MM.1S (cell line): ENCODE measurements at regions not wholly inside any gene's neighbourhood (a gene's known extent, or its start where the extent isn't known, plus 50 kb on each side); places are given as distances from the start of the nearest gene placed in this dataset.

Experiments
- DNase-seq: peaks from one replicate; pipeline ENCODE4 v3.0.0-alpha.2; 2015
- H2AFZ ChIP-seq: fragments of 300-600 bp; sonication (generic); 2 replicates; pipeline ENCODE4 v1.6.0; 2016; ENCODE audit warnings: antibody characterized with exemption, low read length
- H3F3A ChIP-seq: fragments of 300-600 bp; sonication (generic); 2 replicates; pipeline ENCODE4 v1.6.1; 2016; ENCODE audit warnings: mild to moderate bottlenecking, antibody characterized with exemption, low read length, moderate library complexity, mixed read lengths; ENCODE audit not compliant: insufficient read depth
- H3K27ac ChIP-seq: fragments of 300-600 bp; sonication (generic); 2 replicates; pipeline ENCODE4 v1.5.1; 2016; ENCODE audit warnings: mild to moderate bottlenecking, low read length
- H3K27me3 ChIP-seq: fragments of 300-600 bp; sonication (generic); replicated peaks from 2 replicates; pipeline ENCODE4 v1.6.0; 2016; ENCODE audit warnings: low read length; ENCODE audit not compliant: insufficient read depth
- H3K36me3 ChIP-seq: fragments of 300-600 bp; sonication (generic); replicated peaks from 2 replicates; pipeline ENCODE4 v1.6.1; 2016; ENCODE audit warnings: mild to moderate bottlenecking, low read length, mixed read lengths; ENCODE audit not compliant: insufficient read depth
- H3K4me1 ChIP-seq: fragments of 300-600 bp; sonication (generic); 2 replicates; pipeline ENCODE4 v1.6.1; 2016; ENCODE audit warnings: low read length, mixed read lengths
- H3K4me2 ChIP-seq: fragments of 300-600 bp; sonication (generic); 2 replicates; pipeline ENCODE4 v1.6.0; 2016; ENCODE audit warnings: low read depth, low read length
- H3K4me3 ChIP-seq: fragments of 300-600 bp; sonication (generic); 2 replicates; pipeline ENCODE4 v1.5.1; 2016; ENCODE audit warnings: low read length, mixed read lengths
- H3K79me2 ChIP-seq: fragments of 300-600 bp; sonication (generic); 2 replicates; pipeline ENCODE4 v1.6.1; 2016; ENCODE audit warnings: mixed run types, low read length, mixed read lengths
- H3K9ac ChIP-seq: fragments of 300-600 bp; sonication (generic); 2 replicates; pipeline ENCODE4 v1.6.1; 2016; ENCODE audit warnings: low read length, mixed read lengths
- H3K9me2 ChIP-seq: fragments of 300-600 bp; sonication (generic); replicated peaks from 2 replicates; pipeline ENCODE4 v1.6.1; 2016; ENCODE audit warnings: mild to moderate bottlenecking, low read length, mixed read lengths; ENCODE audit not compliant: insufficient read depth
- H3K9me3 ChIP-seq: fragments of 300-600 bp; sonication (generic); replicated peaks from 2 replicates; pipeline ENCODE4 v1.6.1; 2016; ENCODE audit warnings: mild to moderate bottlenecking, low read length, mixed read lengths; ENCODE audit not compliant: insufficient read depth
- H4K20me1 ChIP-seq: fragments of 300-600 bp; sonication (generic); 2 replicates; pipeline ENCODE4 v1.6.1; 2016; ENCODE audit warnings: mild to moderate bottlenecking, low read length, moderate library complexity, mixed read lengths; ENCODE audit not compliant: insufficient read depth
- CTCF ChIP-seq: fragments of 300-600 bp; sonication (generic); IDR thresholded peaks from 2 replicates; pipeline ENCODE4 v1.5.1; 2016; ENCODE audit warnings: antibody characterized with exemption, low read length, mixed read lengths
- EZH2 ChIP-seq: fragments of 300-600 bp; sonication (generic); optimal IDR thresholded peaks from 2 replicates; pipeline ENCODE3; 2017; ENCODE audit warnings: low read depth, mild to moderate bottlenecking, antibody characterized with exemption, low read length, mixed read lengths
- EZH2phosphoT487 ChIP-seq: fragments of 300-600 bp; sonication (generic); IDR thresholded peaks from 2 replicates; pipeline ENCODE4 v1.6.1; 2018; ENCODE audit warnings: antibody characterized with exemption, low read length

- Histone ChIP-seq H3K4me3 (no peak overlapping the region), H3K27me3 (no peaks in the 10 kb centered on the region), H3K9ac (no peak overlapping the region), H3K9me2 (no peaks in the 10 kb centered on the region), H3K4me2 (no peak overlapping the region), H3F3A (no peaks in the 10 kb centered on the region), H3K79me2 (no peaks in the 10 kb centered on the region), H4K20me1 (no peaks in the 10 kb centered on the region), H3K36me3 (no peaks in the 10 kb centered on the region), H3K9me3 (no peaks in the 10 kb centered on the region), H3K4me1 (no peaks in the 10 kb centered on the region), H2AFZ (no peak overlapping the region), H3K27ac (no peak overlapping the region)
- TF ChIP-seq CTCF (no peak), EZH2phosphoT487 (no peak), EZH2 (no peak)
- DNase-seq, result no peak
These were observed 156.3 kb upstream of the VEGFC start for GRCh38 chr4:176949029-176949428.

- Histone ChIP-seq H2AFZ (no peak overlapping the region), H3K79me2 (no peaks in the 10 kb centered on the region), H3K36me3 (no peaks in the 10 kb centered on the region), H3K4me3 (no peak overlapping the region), H3K9ac (no peak overlapping the region), H4K20me1 (no peaks in the 10 kb centered on the region), H3K4me1 (no peaks in the 10 kb centered on the region; the same call in 1 of the 2 replicates), H3K27ac (no peak overlapping the region), H3F3A (no peaks in the 10 kb centered on the region), H3K4me2 (no peak overlapping the region), H3K9me2 (no peaks in the 10 kb centered on the region), H3K9me3 (no peaks in the 10 kb centered on the region), H3K27me3 (no peaks in the 10 kb centered on the region)
- TF ChIP-seq EZH2phosphoT487, result no peak
- TF ChIP-seq CTCF, result no peak
- no peak for TF ChIP-seq EZH2
- DNase-seq, result no peak
These were observed 160.3 kb upstream of the VEGFC start for GRCh38 chr4:176953021-176953420.

- Histone ChIP-seq H3K9me3 (no peaks in the 10 kb centered on the region), H3K9ac (no peak overlapping the region), H2AFZ (no peak overlapping the region), H3K27ac (peak overlapping the region; percentile 8; the same call in 1 of the 2 replicates), H3F3A (no peaks in the 10 kb centered on the region), H3K4me3 (no peak overlapping the region), H3K4me2 (peak overlapping the region; percentile 19; the same call in 1 of the 2 replicates), H3K79me2 (no peaks in the 10 kb centered on the region), H3K4me1 (no peaks in the 10 kb centered on the region; the same call in 1 of the 2 replicates), H3K36me3 (no peaks in the 10 kb centered on the region), H4K20me1 (no peaks in the 10 kb centered on the region), H3K9me2 (no peaks in the 10 kb centered on the region), H3K27me3 (no peaks in the 10 kb centered on the region)
- DNase-seq, result peak; percentile 33
- TF ChIP-seq CTCF, result no peak
- TF ChIP-seq EZH2, result no peak
- TF ChIP-seq EZH2phosphoT487, result no peak
These were observed 164.8 kb upstream of the VEGFC start for GRCh38 chr4:176957353-176958118.
